ENCODE measurements at regions not wholly inside any gene's neighbourhood (a gene's known extent, or its start where the extent isn't known, plus 50 kb on each side); places are given as distances from the start of the nearest gene placed in this dataset.
"Not testable (repeated sequence)": the region's sequence is repeated elsewhere in the genome, so short reads cannot be mapped to it uniquely, and the experiment has no call there.

GRCh38 chr4:92241094-92241493 is 62.7 kb upstream of the GRID2 start:
- no peak for DNase-seq

DNA sequence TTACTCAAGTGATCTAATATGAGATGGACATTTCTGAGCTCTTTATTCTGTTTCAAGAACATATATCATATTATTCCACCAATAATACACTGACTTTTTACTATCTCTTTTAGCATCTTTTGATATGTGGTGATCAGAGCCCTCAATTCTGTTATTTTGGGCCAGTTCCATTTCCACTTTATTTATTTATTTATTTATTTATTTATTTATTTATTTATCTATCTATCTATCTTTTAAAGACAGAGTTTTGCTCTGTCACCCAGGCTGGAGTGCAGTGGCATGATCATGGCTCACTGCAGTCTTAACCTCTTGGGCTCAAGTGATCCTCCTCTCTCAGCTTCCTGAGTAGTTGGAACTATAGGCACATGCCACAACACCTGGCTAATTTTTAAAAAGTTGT is 57.4 kb upstream of the GRID2 start:
- no peak for DNase-seq

DNA sequence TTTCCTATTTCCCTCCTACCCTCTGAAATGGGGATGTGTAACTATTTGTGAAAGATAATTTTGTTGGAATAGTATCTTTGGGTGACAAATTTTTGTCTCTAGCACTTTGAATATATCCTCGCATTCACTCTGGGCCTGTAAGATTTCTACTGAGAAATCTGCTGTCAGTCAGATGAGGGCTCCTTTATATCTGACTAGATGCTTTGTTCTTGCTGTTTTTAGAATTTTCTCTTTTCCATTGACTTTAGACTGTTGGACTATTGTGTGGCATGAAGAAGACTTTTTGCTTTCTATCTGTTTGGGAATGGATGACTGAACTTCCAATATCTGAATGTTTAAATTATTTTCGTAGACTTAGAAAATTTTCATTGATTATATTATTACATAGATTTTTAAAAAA is 54.2 kb upstream of the GRID2 start:
- DNase-seq = no peak

- DNase-seq = no peak
Measured at GRCh38 chr4:92251711-92252110, 52.1 kb upstream of the GRID2 start.

- DNase-seq = not testable (repeated sequence)
Measured at GRCh38 chr4:92252358-92252757, 51.4 kb upstream of the GRID2 start.

GRCh38 chr4:92252846-92253245 is 50.9 kb upstream of the GRID2 start:
- no peak for DNase-seq

DNA sequence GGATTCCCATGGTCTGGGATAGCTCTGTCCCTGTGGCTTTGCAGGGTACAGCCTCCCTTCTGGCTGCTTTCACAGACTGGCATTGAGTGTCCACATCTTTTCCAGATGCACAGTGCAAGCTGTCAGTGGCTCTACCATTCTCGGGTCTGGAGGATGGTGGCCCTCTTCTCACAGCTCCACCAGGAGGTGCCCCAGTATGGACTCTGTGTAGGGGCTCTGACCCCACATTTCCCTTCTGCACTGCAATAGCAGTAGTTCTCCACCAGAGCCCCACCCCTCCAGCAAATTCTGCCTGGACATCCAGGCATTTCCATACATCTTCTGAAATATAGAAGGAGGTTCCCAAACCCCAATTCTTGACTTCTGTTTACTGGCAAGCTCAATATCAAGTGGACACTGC is 50.2 kb upstream of the GRID2 start:
- no peak for DNase-seq

Measured in NCI-H748 treated with DMSO at 0.1 percent for 48 hours (cell line).